Activated naive CD4-positive, alpha-beta T cell treated with anti-CD3 and anti-CD28 coated beads, Interleukin-2, amount 50 U/mL, for 72 hours (primary cell): ENCODE measurements at regions not wholly inside any gene's neighbourhood (a gene's known extent, or its start where the extent isn't known, plus 50 kb on each side); places are given as distances from the start of the nearest gene placed in this dataset.
"Not testable (repeated sequence)": the region's sequence is repeated elsewhere in the genome, so short reads cannot be mapped to it uniquely, and the experiment has no call there.

Experiments
- ATAC-seq, 2 donors: fragments of 150-1000 bp; cut with Tn5 transposase; 2 replicates each; pipeline ENCODE4 v1.10.0; 2021; ENCODE audit warnings: mild to moderate bottlenecking in 2 of 2, moderate library complexity in 2 of 2
- DNase-seq, 2 donors: peaks; one replicate each; pipeline ENCODE4 v3.0.0; 2021 to 2022; ENCODE audit warnings: low spot score in 2 of 2
- H3K27ac Mint-ChIP-seq, 2 donors: one replicate each; pipeline ENCODE4 v1.8.0; 2022; ENCODE audit warnings: mild to moderate bottlenecking in 2 of 2, mixed read lengths in 2 of 2
- H3K36me3 Mint-ChIP-seq, 2 donors: one replicate each; pipeline ENCODE4 v1.8.0; 2022; ENCODE audit warnings: mixed read lengths in 2 of 2
- H3K9me3 Mint-ChIP-seq, 2 donors: one replicate each; pipeline ENCODE4 v1.8.0; 2022; ENCODE audit warnings: mixed read lengths in 2 of 2

GRCh38 chr19:27858981-27859581 lies 1353.9 kb downstream of the UQCRFS1 start:
- Mint-ChIP-seq H3K9me3 (peaks cover 65 to 71% of the 10 kb centered on the region in 2 donors), H3K27ac (no peak overlapping the region), H3K36me3 (peaks cover 57 to 74% of the 10 kb centered on the region in 2 donors)
- ATAC-seq (no peak), DNase-seq (no peak)

- ATAC-seq = not testable (repeated sequence)
Measured at GRCh38 chr19:27852931-27853330, 1360.0 kb downstream of the UQCRFS1 start.

GRCh38 chr19:27851543-27852060 lies 1361.3 kb downstream of the UQCRFS1 start:
- ATAC-seq = no peak
- no peak for DNase-seq
- H3K27ac Mint-ChIP-seq = no peak overlapping the region
- peaks cover 39 to 54% of the 10 kb centered on the region in 2 donors for H3K9me3 Mint-ChIP-seq
- peaks cover 38 to 77% of the 10 kb centered on the region in 2 donors for H3K36me3 Mint-ChIP-seq

More at GRCh38 chr19:27852931-27853330, 1360.0 kb downstream of the UQCRFS1 start:
- Mint-ChIP-seq H3K9me3 (peaks cover 46 to 53% of the 10 kb centered on the region in 2 donors), H3K36me3 (peaks cover 41 to 67% of the 10 kb centered on the region in 2 donors)
- not testable (repeated sequence) for H3K27ac Mint-ChIP-seq, DNase-seq

- Mint-ChIP-seq H3K36me3 (peaks cover 32 to 77% of the 10 kb centered on the region in 2 donors), H3K27ac (no peak overlapping the region), H3K9me3 (peaks cover 34 to 48% of the 10 kb centered on the region in 2 donors)
- DNase-seq = no peak
- ATAC-seq = no peak
Measured at GRCh38 chr19:27851002-27851481, 1361.9 kb downstream of the UQCRFS1 start.

- Mint-ChIP-seq H3K9me3 (peaks cover 42 to 53% of the 10 kb centered on the region in 2 donors), H3K36me3 (peaks cover 16 to 83% of the 10 kb centered on the region in 2 donors), H3K27ac (no peak overlapping the region)
- ATAC-seq (no peak), DNase-seq (no peak)
Measured at GRCh38 chr19:27846944-27847343, 1366.0 kb downstream of the UQCRFS1 start.

DNA sequence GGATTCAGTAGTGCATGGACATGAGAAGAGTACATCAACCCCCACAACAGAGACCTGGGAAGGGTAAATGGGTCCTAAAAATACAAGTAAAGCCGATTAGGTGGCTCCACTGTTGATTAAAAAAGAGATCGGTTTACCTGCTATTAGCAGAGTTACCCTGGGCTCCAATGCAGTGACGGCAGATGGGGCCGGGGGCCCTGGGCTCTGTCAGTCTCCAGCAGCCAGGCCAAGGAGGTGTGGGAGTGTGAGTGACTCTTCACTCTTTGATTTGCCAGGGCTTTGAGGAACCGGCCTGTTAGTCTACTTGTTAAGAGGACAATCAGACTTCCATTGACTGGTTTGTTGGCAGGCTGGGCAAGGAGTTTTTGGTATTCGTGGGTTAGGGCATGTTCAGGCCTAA lies 1368.7 kb downstream of the UQCRFS1 start:
- ATAC-seq (no peak), DNase-seq (no peak)
- Mint-ChIP-seq H3K36me3 (peaks cover 26 to 71% of the 10 kb centered on the region in 2 donors), H3K9me3 (peaks cover 43 to 58% of the 10 kb centered on the region in 2 donors), H3K27ac (no peak overlapping the region)

- DNase-seq (no peak), ATAC-seq (no peak)
- Mint-ChIP-seq H3K36me3 (peaks cover 26 to 67% of the 10 kb centered on the region in 2 donors), H3K27ac (no peak overlapping the region), H3K9me3 (peaks cover 43 to 60% of the 10 kb centered on the region in 2 donors)
Measured at GRCh38 chr19:27843861-27844260, 1369.1 kb downstream of the UQCRFS1 start.

DNA sequence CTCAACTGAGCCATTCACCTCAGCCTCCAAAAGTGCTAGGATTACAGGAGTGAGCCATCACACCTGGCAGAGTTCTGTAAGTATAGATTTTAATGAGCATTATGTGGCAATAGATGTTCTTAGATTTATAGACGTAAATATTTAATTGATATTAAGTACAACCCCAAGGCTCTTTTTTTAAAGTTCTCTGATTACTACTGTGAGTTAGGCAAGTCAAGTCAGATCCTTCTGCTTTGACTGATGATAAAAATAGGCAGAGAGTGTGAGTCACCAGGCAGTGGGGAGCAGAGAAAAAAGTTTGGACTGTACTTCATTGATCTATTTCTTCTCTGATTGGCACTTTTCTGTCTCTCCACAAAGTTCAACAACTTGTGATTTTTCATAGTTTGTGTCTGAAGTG lies 1379.9 kb downstream of the UQCRFS1 start:
- H3K36me3 Mint-ChIP-seq = peaks cover 28 to 29% of the 10 kb centered on the region in 2 donors
- DNase-seq (no peak), ATAC-seq (no peak)
- peaks cover 21 to 36% of the 10 kb centered on the region in 2 donors for H3K9me3 Mint-ChIP-seq
- H3K27ac Mint-ChIP-seq = no peak overlapping the region

- no peak for DNase-seq
- ATAC-seq = no peak
- H3K27ac Mint-ChIP-seq = no peak overlapping the region
- peaks cover 17 to 21% of the 10 kb centered on the region in 2 donors for H3K36me3 Mint-ChIP-seq
- H3K9me3 Mint-ChIP-seq = peaks cover 13 to 18% of the 10 kb centered on the region in 2 donors
Measured at GRCh38 chr19:27828829-27829228, 1384.1 kb downstream of the UQCRFS1 start.

- ATAC-seq (no peak), DNase-seq (no peak)
- Mint-ChIP-seq H3K27ac (no peak overlapping the region), H3K9me3 (peaks cover 15 to 26% of the 10 kb centered on the region in 2 donors), H3K36me3 (peaks cover 25 to 39% of the 10 kb centered on the region in 2 donors)
Measured at GRCh38 chr19:27824108-27824507, 1388.8 kb downstream of the UQCRFS1 start.

DNA sequence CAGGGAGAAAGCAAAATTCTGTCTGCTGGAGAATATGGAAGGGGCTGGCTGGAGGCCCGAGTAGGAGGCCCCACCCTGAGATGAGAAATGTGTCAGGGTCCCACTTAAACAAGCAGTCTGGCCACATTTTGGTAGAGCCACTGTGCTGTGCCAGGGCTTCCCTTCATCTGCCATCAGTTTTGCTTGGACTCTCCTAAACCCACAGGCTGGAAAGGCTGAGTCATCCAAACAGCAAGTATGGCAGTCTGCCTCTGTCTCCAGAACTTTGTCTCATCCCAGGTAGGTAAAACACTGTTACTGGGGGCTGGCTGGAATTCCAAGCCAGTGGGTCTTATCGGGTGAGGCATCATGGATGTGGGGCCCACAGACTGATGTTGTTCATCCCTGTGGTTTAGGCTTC lies 1390.6 kb downstream of the UQCRFS1 start:
- Mint-ChIP-seq H3K9me3 (peaks cover 23 to 25% of the 10 kb centered on the region in 2 donors), H3K27ac (no peak overlapping the region), H3K36me3 (peaks cover 15 to 37% of the 10 kb centered on the region in 2 donors)
- DNase-seq = no peak
- ATAC-seq = no peak

- H3K36me3 Mint-ChIP-seq = peaks cover 15 to 46% of the 10 kb centered on the region in 2 donors
- peaks cover 23 to 30% of the 10 kb centered on the region in 2 donors for H3K9me3 Mint-ChIP-seq
- no peak for ATAC-seq
- no peak overlapping the region for H3K27ac Mint-ChIP-seq
- no peak for DNase-seq
Measured at GRCh38 chr19:27821418-27822018, 1391.4 kb downstream of the UQCRFS1 start.

GRCh38 chr19:27815985-27816384 lies 1397.0 kb downstream of the UQCRFS1 start:
- Mint-ChIP-seq H3K36me3 (peaks cover 13 to 40% of the 10 kb centered on the region in 2 donors), H3K27ac (no peak overlapping the region), H3K9me3 (peaks cover 23 to 32% of the 10 kb centered on the region in 2 donors)
- ATAC-seq (no peak), DNase-seq (no peak)

DNA sequence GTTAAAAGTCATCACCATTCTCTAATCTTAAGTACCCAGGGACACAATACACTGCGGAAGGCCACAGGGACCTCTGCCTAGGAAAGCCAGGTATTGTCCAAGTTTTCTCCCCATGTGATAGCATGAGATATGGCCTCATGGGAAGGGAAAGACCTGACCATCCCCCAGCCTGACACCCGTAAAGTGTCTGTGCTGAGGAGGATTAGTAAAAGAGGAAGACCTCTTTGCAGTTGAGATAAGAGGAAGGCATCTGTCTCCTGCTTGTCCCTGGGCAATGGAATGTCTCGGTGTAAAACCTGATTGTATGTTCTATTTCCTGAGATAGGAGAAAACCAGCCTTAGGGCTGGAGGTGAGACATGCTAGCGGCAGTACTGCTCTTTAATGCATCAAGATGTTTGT lies 1398.1 kb downstream of the UQCRFS1 start:
- H3K27ac Mint-ChIP-seq, ATAC-seq, DNase-seq: not testable (repeated sequence)
- Mint-ChIP-seq H3K9me3 (peaks cover 21 to 30% of the 10 kb centered on the region in 2 donors), H3K36me3 (peaks cover 10 to 44% of the 10 kb centered on the region in 2 donors)

DNA sequence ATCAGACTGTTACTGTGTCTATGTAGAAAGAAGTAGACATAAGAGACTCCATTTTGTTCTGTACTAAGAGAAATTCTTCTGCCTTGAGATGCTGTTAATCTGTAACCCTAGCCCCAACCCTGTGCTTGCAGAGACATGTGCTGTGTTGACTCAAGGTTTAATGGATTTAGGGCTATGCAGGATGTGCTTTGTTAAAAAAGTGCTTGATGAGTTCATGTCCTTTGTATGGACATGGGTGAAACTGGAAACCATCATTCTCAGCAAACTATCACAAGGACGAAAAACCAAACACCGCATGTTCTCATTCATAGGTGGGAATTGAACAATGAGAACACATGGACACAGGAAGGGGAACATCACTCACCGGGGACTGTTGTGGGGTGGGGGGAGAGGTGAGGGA lies 1398.7 kb downstream of the UQCRFS1 start:
- ATAC-seq, H3K27ac Mint-ChIP-seq: not testable (repeated sequence)

DNA sequence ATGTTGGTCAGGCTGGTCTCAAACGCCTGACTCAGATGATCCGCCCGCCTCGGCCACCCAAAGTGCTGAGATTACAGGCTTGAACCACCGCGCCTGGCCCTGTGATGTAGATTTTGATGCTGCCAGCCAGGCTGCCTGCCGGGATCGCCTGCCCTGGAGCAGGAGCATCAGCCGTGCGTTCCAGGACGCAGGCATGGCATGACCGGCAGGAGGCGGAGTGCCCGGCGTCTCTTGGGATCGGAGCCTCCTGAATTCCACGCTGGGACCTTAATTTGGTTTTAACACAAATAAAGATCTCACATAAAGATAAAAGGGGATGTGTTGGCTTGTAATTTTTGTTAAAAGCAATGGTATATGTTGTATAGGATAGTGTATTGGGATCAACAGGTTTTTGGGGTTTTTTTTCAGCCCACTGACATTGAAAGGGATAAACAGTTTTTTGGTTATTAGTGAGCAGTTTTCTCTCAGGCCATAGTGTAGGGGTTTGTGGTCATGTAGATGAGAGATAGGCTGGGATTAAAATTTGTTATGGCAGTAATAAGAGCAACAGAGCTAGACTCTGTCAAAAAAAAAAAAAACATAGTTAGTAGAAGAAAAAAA lies 1406.4 kb downstream of the UQCRFS1 start:
- H3K9me3 Mint-ChIP-seq = peaks cover 8% of the 10 kb centered on the region in 2 donors
- no peak for DNase-seq
- H3K36me3 Mint-ChIP-seq = peaks cover 22 to 44% of the 10 kb centered on the region in 2 donors
- no peak overlapping the region for H3K27ac Mint-ChIP-seq
- no peak for ATAC-seq

More for the DNA sequence above, 1398.7 kb downstream of the UQCRFS1 start:
- Mint-ChIP-seq H3K9me3 (peaks cover 21 to 30% of the 10 kb centered on the region in 2 donors), H3K36me3 (peaks cover 10 to 44% of the 10 kb centered on the region in 2 donors)
- DNase-seq = not testable (repeated sequence)

GRCh38 chr19:27805848-27806247 lies 1407.1 kb downstream of the UQCRFS1 start:
- Mint-ChIP-seq H3K27ac (no peak overlapping the region), H3K36me3 (peaks cover 25 to 51% of the 10 kb centered on the region in 2 donors), H3K9me3 (peaks cover 9 to 10% of the 10 kb centered on the region in 2 donors)
- DNase-seq (no peak), ATAC-seq (no peak)
